ENCODE measurements at regions not wholly inside any gene's neighbourhood (a gene's known extent, or its start where the extent isn't known, plus 50 kb on each side); places are given as distances from the start of the nearest gene placed in this dataset.

DNA sequence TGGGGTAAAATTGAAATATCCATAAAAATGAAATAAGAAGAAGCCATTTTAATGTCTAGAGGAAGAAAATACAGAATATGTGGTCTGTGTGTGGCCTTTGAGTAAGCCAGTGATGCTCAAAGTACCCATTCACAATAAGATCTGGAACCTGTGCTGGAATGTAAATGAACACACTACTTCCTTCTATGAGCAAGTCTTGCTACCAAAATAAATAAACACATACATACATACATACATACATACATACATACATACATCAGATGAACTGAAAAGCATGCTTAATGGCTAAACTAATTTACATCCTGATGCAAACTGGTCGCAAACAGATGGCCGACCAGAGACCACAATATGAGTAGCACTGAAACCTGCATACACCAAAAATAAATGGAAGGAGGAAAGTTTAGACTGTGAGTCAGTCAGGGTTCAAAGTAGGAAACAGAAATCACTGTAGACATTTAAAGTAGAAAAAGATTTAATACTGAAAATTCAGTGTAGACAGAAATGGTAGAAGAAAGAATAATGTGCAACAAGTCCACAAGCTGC, 317.6 kb downstream of the CAAP1 start:
- Histone ChIP-seq H3K27ac (replicated peaks) (no peak overlapping the region), H3K4me3 (no peak overlapping the region), H3K36me3 (no peaks in the 10 kb centered on the region), H3K27me3 (ENCODE audit: low read depth) (no peaks in the 10 kb centered on the region), H3K4me1 (no peaks in the 10 kb centered on the region), H3K9me3 (replicated peaks) (no peaks in the 10 kb centered on the region)
- TF ChIP-seq, protein P1, sequence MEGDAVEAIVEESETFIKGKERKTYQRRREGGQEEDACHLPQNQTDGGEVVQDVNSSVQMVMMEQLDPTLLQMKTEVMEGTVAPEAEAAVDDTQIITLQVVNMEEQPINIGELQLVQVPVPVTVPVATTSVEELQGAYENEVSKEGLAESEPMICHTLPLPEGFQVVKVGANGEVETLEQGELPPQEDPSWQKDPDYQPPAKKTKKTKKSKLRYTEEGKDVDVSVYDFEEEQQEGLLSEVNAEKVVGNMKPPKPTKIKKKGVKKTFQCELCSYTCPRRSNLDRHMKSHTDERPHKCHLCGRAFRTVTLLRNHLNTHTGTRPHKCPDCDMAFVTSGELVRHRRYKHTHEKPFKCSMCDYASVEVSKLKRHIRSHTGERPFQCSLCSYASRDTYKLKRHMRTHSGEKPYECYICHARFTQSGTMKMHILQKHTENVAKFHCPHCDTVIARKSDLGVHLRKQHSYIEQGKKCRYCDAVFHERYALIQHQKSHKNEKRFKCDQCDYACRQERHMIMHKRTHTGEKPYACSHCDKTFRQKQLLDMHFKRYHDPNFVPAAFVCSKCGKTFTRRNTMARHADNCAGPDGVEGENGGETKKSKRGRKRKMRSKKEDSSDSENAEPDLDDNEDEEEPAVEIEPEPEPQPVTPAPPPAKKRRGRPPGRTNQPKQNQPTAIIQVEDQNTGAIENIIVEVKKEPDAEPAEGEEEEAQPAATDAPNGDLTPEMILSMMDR (IDR thresholded peaks at IDR 0.05; ENCODE audit: borderline replicate concordance): no peak
- DNase-seq: no peak
- intact Hi-C loops (cut with micrococcal nuclease): no loop called here

DNA sequence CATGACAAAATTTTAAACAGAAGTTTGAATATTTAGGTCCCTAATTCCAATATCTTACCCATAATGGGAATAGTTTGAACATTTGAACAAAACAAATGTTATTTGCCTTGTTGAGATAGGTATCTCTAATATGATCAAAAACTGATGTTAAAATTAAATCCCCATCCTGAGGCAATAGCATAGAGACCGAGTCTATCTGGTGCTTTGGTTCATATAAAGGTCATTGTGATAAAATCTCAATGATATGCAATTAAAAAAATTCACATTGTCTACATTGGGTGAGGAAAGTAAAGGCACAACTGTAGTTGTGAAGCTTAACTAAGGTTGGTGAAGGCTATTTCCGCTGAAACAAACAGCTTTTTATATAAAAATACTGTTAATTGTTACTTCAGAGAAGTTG, 318.3 kb downstream of the CAAP1 start:
- TF ChIP-seq, protein P1 (IDR thresholded peaks at IDR 0.05; ENCODE audit: borderline replicate concordance): no peak
- Histone ChIP-seq H3K9me3 (replicated peaks) (no peaks in the 10 kb centered on the region), H3K27me3 (ENCODE audit: low read depth) (no peaks in the 10 kb centered on the region), H3K27ac (replicated peaks) (no peak overlapping the region), H3K36me3 (no peaks in the 10 kb centered on the region), H3K4me1 (no peaks in the 10 kb centered on the region), H3K4me3 (no peak overlapping the region)
- DNase-seq: no peak
- intact Hi-C loops (cut with micrococcal nuclease): no loop called here

DNA sequence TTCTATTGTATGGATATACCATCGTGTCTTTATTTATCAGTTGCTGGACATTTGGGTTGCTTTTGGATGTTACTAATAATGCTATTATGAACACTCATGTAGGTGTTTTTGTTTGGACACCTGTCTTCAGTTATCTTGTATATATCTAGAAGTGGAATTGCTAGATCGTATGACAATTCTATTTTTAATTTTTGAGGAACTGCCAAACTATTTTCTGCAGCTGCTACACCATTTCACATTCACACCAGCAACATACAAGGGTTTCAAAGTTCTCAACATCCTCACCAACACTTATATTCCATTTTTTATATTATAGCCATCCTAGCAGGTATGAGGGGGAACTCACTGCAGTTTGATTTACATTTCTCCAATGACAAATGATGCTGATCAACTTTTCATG, 324.6 kb downstream of the CAAP1 start:
- no peaks in the 10 kb centered on the region for H3K27me3 ChIP-seq (ENCODE audit: low read depth)
- TF ChIP-seq, protein P1 (IDR thresholded peaks at IDR 0.05; ENCODE audit: borderline replicate concordance): no peak
- no peaks in the 10 kb centered on the region for H3K4me1 ChIP-seq
- DNase-seq: no peak
- intact Hi-C loops (cut with micrococcal nuclease): no loop called here
- no peak overlapping the region for H3K27ac ChIP-seq (replicated peaks)
- no peaks in the 10 kb centered on the region for H3K36me3 ChIP-seq
- no peaks in the 10 kb centered on the region for H3K9me3 ChIP-seq (replicated peaks)
- no peak overlapping the region for H3K4me3 ChIP-seq

DNA sequence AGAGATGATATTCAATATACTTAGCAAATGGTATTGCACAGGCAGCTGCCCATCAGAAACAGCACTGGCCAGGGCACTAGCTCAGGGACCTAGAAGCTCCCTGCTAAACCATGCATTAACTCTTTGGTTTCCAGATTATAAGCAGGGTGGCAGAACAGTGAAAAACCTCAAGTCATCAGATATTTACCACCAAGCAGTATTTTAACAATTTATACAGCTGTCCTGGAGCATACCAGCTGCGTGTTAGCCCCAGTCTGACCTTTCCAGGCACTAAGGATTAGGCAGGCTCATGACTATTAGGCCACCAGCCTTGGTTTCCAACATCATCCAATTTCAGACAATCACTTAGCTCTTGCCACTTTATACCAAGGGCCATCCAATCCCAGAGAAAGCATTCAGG, 326.5 kb downstream of the CAAP1 start:
- Histone ChIP-seq H3K4me3 (no peak overlapping the region), H3K36me3 (no peaks in the 10 kb centered on the region), H3K4me1 (no peaks in the 10 kb centered on the region), H3K9me3 (replicated peaks) (no peaks in the 10 kb centered on the region), H3K27me3 (ENCODE audit: low read depth) (no peaks in the 10 kb centered on the region), H3K27ac (replicated peaks) (no peak overlapping the region)
- TF ChIP-seq, protein P1 (IDR thresholded peaks at IDR 0.05; ENCODE audit: borderline replicate concordance): no peak
- intact Hi-C loops (cut with micrococcal nuclease): no loop called here
- no peak for DNase-seq

DNA sequence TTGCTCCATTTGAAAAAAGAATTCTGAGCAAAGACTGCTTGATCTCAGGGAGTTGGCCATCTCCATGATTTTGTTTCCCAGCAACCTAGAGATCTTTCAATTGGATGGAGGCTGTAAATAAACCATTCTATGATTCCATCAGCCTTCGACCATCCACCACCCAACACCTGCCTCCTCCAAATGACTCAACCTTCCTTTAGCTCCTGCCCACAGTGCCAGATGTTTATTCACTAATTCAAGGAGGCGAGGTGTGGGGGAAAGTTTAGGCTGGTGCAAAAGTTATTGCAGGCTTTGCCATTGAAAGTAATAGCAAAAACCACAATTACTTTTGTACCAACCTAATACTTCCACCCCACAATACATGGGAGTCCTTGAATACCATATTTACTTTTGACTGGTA, 327.5 kb downstream of the CAAP1 start:
- H3K4me1 ChIP-seq: no peaks in the 10 kb centered on the region
- no peaks in the 10 kb centered on the region for H3K9me3 ChIP-seq (replicated peaks)
- no peaks in the 10 kb centered on the region for H3K27me3 ChIP-seq (ENCODE audit: low read depth)
- H3K4me3 ChIP-seq: no peak overlapping the region
- intact Hi-C loops (cut with micrococcal nuclease): no loop called here
- TF ChIP-seq, protein P1 (IDR thresholded peaks at IDR 0.05; ENCODE audit: borderline replicate concordance): no peak
- no peak overlapping the region for H3K27ac ChIP-seq (replicated peaks)
- no peak for DNase-seq
- H3K36me3 ChIP-seq: no peaks in the 10 kb centered on the region

DNA sequence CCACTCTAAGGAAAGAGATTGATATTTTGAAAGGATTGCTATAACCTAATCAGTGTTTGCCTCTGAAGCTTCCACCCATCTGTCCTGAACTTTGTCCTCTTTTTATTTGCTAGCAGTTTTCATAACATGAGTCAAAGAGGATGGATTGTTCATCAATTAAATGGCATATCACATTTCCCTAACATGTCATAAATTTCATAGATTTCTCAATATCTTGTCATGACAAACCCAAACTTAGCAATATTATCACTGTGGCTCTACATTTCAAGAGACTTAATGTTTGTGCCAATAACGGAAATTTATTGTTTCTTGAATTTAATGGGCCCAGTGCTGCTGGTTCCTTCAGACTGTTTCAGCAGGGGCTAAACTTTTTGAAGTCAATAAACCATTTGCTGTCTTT, 330.3 kb downstream of the CAAP1 start:
- intact Hi-C loops (cut with micrococcal nuclease): no loop called here
- no peak for DNase-seq
- no peak overlapping the region for H3K27ac ChIP-seq (replicated peaks)
- no peaks in the 10 kb centered on the region for H3K27me3 ChIP-seq (ENCODE audit: low read depth)
- peaks cover 5% of the 10 kb centered on the region for H3K9me3 ChIP-seq (replicated peaks)
- H3K4me1 ChIP-seq: no peaks in the 10 kb centered on the region
- TF ChIP-seq, protein P1 (IDR thresholded peaks at IDR 0.05; ENCODE audit: borderline replicate concordance): no peak
- no peaks in the 10 kb centered on the region for H3K36me3 ChIP-seq
- H3K4me3 ChIP-seq: no peak overlapping the region
